KBM-7 (cell line): ENCODE measurements at regions not wholly inside any gene's neighbourhood (a gene's known extent, or its start where the extent isn't known, plus 50 kb on each side); places are given as distances from the start of the nearest gene placed in this dataset.
"Not testable (repeated sequence)": the region's sequence is repeated elsewhere in the genome, so short reads cannot be mapped to it uniquely, and the experiment has no call there.

Experiments used
- DNase-seq: peaks from one replicate; pipeline ENCODE4 v3.0.0-alpha.2; 2015
- in situ Hi-C: fragments of 300-500 bp; cut with MboI; formaldehyde crosslinking; loops from 2 replicates; pipeline ENCODE4 v1.14.3; 2020; ENCODE audit warnings: low sequenced_read_pairs, low pct_unique_long_range_greater_than_20kb, mixed read lengths

DNA sequence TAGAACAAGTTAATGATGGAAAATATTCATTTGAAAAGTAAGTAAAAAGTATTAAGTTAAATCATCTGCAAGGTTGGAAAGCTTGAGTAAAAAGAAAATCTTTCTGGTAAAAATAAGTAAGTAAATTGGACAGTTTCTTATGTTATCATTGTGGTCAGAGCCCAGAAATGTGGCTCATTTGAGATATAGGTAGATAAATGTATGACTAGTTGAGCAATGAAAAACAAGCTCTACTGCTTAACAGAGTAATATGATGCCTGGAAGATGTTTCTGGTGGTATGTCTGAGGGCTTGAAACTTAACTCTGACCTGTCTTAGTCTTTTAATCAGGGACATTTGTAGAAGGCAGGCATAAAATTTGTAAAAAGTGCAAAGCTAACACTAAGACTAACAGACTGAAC, 444.0 kb downstream of the MFSD1 start:
- no peak for DNase-seq
- in situ Hi-C loops: no loop called here

DNA sequence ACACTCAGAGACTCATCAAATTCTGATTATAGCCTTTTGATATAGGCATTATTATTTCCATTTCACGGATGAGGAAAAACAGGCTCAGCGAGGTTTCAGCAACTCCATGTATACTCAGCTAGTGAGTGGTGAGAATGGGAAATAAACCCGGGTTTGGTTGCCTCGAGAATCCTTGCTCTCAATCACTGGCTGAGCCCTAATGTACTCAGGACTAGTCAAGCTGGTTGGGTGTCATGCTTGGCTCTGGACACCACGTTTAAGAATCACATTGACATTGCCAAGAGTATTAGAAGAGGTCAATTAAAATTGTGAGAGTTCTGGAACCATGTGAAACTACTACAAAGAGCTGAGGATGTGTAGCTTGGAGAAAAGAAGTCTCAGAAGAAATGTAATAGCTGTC, 444.5 kb downstream of the MFSD1 start:
- no peak for DNase-seq
- in situ Hi-C loops: no loop called here

DNA sequence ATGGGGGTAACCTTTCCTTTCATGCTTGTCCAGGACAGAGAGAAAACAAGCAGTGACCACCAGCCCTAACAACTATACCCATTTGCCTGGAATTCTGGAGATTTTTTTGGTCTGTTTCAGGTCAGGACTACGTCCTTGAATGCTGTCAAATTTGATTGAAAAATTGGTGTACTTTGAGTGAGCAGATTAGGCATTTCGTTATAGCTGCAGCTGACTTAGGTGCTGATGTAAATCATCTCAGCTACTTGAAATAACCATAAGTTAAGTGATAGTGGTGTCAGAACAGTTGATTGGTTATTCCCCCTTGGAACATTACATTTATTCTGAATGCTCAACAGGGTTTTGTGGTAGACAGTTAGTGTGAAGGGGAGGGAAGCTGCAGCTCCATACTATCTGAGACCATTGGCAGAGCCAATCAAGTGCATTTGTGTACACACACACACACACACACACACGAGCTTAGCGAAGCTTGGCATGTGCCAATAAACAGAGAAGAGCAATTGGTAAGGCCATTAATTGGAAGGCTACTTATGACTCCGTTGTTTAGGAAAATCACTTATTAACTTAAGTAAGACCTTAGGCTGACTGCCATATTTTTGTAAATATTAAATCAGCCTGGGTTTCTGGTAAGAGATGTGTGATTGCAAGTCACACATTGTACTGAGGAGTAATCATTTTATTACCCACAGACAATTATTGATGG, 447.8 kb downstream of the MFSD1 start:
- DNase-seq: no peak
- in situ Hi-C loops: loop anchor here (25.0 kb wide), 3 partner anchors 412 to 763 kb away; no protein-coding TSS in a partner anchor

DNA sequence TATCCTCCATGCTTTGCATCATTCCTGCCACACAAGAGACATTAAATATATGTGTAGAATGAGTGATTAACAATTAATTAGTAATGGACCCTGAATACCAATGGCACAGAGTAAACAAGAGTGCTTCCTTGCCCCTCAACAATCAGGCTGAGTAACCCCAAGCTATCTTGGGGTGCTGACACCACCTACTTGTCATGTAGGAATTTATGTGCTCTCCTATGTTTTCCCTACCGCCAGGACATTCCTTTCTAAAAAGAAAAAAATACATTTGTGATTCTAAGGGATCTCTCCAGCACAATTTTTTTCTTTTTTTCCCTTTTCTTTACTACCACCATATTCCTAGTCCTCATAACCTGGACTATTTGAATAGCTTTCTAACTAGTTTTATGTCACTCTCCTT, 449.1 kb downstream of the MFSD1 start:
- in situ Hi-C loops: loop anchor here (25.0 kb wide), 3 partner anchors 414 to 761 kb away; no protein-coding TSS in a partner anchor
- no peak for DNase-seq

DNA sequence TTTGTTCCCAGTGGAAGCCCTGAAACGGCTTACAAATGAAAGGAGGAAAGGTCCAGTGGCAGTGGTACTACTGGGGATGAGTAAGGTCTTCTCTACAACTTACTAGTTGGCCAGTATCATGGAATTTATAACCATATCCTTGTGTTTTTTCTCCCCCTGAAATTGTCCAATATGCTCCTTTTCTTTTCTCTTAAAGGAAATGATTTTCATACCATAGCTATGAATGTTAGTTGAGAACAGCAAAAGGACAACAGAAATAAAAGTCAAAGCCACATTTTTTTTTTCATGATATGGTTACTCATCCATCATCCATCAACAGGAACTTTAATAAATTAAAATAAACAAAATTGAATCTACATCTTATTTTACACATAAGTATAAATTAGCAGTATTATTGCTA, 450.4 kb downstream of the MFSD1 start:
- no peak for DNase-seq

DNA sequence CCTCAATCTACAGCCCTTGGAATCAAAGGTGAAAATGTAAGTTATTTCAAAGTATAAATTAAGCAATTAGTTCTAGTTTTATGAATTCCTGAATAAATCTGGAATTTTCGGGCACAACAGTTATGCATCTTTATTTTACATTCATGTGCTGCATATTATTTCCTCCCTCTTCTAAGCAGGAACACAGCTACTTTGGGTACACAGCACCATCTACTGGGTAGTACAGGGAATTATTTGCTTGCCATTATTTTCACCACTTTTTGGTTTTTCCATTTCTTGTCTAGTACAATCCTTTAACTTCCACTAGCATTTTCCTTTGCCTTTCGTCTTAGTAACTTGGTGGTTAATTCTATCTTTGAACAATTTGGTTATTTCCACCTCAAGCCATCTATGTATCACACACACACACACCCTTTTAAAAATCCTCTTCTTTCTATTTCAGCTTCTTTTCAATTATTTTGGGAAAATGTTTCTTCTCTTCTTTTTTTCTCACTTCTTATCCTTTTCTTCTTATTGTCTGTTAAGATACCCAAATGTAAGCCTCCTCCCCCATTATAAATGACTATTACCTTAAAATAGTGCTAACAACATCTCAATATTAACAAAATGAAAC, 451.0 kb downstream of the MFSD1 start:
- in situ Hi-C loops: loop anchor here (25.0 kb wide), 3 partner anchors 416 to 759 kb away; no protein-coding TSS in a partner anchor
- peak; percentile 57 for DNase-seq

More for the DNA sequence above, 450.4 kb downstream of the MFSD1 start:
- in situ Hi-C loops: loop anchor here (25.0 kb wide), 3 partner anchors 415 to 760 kb away; no protein-coding TSS in a partner anchor

DNA sequence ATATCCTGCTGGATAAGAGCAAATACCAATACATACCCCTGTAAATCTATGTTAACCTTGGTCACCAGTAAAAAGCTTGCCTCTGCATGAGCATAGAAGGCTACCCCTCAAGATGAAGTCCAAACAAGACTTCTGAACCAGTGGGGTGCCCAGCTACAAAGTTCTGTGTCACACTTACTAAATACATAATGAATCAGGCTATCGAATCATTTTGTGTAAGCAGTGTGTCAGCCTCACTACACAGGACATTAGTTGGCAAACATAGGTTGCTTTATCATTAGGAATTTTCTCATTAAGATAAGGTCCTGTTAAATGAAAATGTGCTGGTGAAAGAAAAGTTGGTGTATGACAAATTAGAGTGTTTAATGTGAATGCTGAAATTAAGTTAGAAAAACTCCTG, 452.0 kb downstream of the MFSD1 start:
- DNase-seq: no peak
- in situ Hi-C loops: loop anchor here (25.0 kb wide), 3 partner anchors 417 to 758 kb away; no protein-coding TSS in a partner anchor

DNA sequence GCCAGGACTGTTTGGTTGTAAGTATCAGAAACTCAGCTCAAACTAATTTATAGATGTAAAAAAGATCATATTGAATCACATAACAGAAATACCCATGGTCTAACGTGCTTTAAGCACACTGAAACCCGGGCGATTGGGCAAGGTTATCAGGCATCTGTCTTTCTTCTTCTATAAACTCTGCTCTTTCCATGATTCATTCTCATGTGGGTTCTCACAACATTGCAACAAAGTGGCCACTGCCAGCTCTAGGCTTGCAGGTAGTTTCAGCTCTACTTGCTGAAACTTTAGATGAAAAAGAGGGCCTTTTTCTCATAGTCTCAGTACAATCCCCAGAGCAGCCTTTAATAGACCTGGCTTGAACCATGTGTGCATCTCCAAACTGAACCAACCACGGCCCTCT, 456.1 kb downstream of the MFSD1 start:
- in situ Hi-C loops: loop anchor here (25.0 kb wide), 3 partner anchors 421 to 754 kb away; no protein-coding TSS in a partner anchor
- DNase-seq: no peak

DNA sequence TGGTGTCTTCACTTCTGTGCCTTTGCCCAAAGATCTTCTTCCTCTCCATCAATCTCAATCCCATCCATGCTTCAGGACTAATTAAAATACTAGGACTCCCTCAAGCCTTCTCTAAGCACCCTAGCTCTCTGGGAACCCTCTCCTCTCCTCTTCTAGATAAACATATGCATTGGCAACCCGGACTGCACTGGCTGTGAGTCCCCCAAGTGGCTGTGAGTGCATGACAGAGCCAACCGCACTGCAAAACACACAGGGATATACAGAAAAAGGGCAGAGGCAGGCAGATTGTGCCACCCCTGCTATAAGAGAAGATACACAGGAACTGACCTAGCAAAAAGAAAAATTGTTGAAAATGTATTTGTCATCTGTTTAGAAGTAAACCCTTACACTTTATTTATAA, 457.1 kb downstream of the MFSD1 start:
- DNase-seq: no peak
- in situ Hi-C loops: loop anchor here (25.0 kb wide), 3 partner anchors 422 to 753 kb away; no protein-coding TSS in a partner anchor

DNA sequence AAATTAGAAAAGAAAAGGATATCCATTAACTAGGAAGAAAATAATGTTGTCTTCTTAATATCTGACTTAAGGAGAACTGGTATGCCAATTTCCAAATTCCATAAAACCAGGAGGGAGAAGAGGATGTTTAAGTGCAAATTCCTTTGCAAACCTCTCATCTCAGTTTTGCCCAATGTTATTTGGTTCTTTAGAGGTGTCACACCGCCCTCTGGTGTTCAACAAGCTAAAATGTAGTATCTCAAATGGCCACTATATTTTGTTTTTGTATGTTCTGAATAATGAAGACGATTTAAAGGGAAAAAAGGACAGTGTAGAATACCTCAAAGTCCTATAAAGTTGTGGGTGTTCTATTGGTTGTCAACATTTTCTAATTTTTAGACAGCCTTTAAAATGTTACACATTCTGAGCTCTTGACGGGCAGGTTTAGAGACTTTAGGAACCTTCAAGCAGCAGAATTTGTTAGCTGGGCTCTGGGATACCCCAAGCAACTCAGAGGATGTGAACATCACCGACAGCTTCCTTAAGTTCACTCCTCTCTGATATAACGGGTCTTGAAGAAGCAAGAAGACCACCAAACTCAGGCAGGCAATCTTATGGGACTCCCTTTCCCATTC, 458.3 kb downstream of the MFSD1 start:
- peak; percentile 37 for DNase-seq
- in situ Hi-C loops: loop anchor here (25.0 kb wide), 3 partner anchors 423 to 752 kb away; no protein-coding TSS in a partner anchor

DNA sequence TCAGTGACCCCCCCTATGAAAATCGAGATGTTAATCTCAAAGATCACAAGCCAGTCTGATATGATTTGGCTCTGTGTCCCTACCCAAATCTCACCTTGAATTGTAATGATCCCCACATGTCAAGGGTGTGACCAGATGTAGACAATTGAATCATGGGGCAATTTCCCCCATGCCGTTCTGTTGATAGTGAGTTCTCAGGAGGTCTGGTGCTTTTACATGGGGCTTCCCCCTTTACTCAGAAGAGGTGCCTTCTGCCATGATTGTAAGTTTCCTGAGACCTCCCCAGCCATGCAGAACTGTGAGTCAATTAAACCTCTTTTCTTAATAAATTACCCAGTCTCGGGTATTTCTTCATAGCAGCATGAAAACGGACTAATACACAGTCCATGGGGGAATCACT, 459.5 kb downstream of the MFSD1 start:
- DNase-seq: not testable (repeated sequence)
- in situ Hi-C loops: loop anchor here (25.0 kb wide), 3 partner anchors 424 to 751 kb away; no protein-coding TSS in a partner anchor

DNA sequence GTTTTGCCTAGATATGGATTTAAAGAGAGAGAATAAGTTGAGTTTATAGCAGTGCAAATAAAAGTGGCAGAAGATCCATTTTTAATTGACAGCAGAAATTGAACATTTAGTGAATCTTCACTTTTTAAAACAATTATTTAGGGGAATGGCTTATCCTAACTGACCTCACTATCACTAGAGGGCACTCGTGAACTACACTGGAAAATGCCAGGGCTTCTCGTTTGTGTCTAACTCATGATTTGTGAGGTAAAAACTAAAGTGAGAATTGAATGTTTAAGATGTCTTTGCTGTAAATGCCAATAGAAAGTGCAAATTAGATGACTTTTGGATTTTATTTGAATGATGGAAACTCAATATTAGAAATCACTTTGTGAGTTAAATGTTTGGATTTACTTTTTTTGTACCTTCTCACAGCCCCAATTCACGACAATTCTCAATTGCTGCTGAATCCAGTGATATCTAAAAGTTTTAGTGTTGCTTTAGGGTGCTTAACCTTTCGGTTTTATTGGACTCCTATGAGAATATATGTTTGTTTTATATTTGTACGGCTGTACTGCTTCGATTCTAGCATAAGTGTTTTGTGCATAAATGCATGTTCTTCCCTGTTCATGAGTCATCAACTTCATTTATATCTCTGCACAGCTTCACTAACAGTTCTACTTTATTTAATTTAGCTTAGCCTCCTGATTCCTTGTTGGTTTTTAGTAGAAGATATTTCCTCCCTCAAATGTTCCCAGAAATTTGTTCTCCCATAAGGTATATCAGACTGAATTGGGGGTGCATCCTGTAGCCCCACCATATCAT, 462.1 kb downstream of the MFSD1 start:
- DNase-seq: peak; percentile 47
- in situ Hi-C loops: loop anchor here (25.0 kb wide), 3 partner anchors 427 to 748 kb away; no protein-coding TSS in a partner anchor

DNA sequence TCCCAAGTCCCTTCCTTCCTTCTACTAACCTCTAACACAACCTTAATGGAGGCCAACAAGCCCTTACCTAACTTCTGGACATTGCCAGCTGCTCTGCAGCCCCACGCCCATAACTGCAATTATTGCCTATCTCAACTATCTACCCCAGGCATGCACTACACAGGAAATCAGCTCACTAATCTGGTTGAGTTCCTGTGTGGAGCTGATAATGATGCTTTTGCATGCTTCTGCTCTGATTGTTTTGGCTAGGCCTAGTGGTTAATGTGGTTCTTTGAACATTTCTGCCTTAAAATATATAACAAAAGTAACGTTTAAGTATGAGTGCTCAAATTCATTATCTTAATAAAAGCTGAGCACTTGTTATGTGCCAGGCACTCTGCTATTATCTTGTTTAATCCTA, 463.9 kb downstream of the MFSD1 start:
- DNase-seq: peak; percentile 1
- in situ Hi-C loops: loop anchor here (25.0 kb wide), 3 partner anchors 428 to 747 kb away; no protein-coding TSS in a partner anchor

DNA sequence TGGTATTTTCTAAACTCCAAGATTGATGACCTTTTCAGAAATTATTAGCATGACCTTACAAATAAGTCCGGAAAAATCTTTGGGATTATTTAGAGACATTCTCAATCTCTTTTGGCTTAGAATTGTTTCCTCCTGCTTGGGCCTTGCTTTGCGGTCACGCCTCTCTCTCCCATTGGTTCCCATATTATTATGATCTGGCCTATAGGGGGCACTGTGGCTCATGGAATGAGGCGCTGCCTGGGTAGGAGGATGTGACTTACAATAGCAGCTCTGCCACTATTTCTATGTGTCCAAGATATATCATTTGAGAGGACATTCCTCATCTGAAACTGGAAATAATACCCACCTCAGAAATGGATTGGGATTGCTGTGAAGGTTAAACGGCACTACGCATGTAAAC, 464.9 kb downstream of the MFSD1 start:
- DNase-seq: peak; percentile 59
- in situ Hi-C loops: loop anchor here (25.0 kb wide), 3 partner anchors 429 to 746 kb away; no protein-coding TSS in a partner anchor

DNA sequence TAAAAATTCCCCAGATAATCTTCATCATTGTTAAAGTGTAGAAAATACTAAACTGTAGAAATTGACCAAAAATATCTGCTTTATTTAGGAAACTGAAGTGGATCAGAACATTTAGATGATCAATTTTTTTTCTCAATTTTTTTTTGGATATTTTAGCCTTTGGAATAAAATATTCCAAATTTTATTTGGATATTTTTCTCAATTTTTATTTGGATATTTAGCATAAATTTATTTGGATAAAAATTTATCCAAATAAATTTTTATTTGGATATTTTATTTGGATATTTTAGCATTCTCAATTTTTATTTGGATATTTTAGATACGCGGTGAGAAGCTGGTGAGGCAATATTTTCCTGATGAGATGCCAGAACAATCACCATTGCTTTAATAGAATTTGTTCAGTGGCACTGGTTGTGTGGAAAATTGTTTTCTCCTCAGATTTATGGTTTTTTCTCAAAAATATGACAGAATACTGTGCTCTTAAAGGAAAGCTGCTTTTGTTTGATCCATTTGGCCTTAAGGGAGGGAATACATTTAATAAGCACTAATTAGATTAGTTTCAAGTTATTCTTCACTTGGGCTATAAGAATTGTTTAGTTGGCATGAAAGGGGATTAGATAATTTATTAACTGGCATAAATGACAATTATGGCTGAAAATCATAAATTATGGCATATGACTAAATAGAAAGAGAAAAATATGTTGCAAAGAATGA, 470.1 kb downstream of the MFSD1 start:
- DNase-seq: no peak
- in situ Hi-C loops: loop anchor here (25.0 kb wide), 3 partner anchors 435 to 740 kb away; no protein-coding TSS in a partner anchor

DNA sequence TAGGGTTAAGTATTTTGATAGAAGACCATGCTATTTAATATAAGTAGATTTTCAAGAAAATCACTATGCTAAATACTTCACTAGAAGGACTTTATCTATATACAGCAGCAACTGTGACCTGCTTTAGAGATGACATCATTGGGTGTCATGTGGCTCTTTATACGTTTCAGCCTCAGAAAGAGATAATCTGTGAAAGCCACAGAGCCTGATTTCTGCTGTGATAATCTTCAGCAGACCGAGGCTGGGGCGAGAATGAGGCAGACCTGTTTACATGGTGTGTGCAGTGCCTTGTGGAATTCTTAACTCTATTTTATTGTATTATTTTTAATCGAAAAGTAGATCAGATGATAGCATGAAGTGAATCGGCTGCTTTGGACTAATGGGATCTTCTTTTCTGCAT, 471.2 kb downstream of the MFSD1 start:
- in situ Hi-C loops: loop anchor here (25.0 kb wide), 3 partner anchors 436 to 739 kb away; no protein-coding TSS in a partner anchor
- DNase-seq: no peak

DNA sequence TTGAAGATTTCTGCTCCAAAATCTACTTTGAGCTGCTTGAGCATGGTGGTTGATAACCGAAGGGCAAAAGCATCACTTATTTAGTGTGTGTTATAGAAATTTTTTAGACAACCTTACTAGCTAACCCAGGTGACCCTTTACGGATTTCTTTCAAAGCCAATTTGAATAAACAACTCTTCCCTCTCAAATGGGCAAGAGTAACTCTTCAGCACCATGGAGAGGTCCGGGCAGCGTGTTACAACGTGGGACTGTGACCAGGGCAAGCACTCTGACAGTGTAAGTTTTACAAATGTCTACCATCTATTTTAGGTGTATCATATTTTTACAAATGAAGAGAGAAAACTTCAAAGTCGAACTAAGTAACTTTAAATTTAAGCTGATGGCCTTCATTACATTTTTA, 471.8 kb downstream of the MFSD1 start:
- in situ Hi-C loops: loop anchor here (25.0 kb wide), 3 partner anchors 436 to 739 kb away; no protein-coding TSS in a partner anchor
- DNase-seq: peak; percentile 18

DNA sequence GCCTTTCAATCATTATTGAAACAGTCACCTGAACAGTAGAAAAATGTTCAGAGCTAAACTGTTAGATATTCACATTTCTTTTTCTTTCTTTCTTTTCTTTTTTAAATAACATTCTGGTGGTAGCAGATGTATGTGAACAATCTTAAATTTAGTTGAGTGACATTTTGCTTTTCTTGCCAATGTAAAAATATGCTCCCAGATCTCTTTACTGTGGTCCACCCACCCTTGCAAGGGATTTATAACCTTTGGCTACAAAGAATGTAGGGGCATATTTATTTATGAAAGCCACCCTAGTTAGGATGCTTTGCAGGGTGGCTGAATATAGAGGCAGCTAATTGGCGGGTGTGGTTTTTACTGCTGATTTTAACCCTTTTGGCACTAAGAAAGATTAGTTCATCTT, 473.9 kb downstream of the MFSD1 start:
- in situ Hi-C loops: no loop called here
- no peak for DNase-seq
